Neuronal stem cell (in vitro differentiated cells): ENCODE measurements at regions not wholly inside any gene's neighbourhood (a gene's known extent, or its start where the extent isn't known, plus 50 kb on each side); places are given as distances from the start of the nearest gene placed in this dataset.

Source experiments
- DNase-seq: peaks from one replicate; pipeline ENCODE4 v3.0.0-alpha.2; 2013; ENCODE audit warnings: low spot score
- H2AFZ ChIP-seq: one replicate; pipeline ENCODE4 v1.6.1; 2013; ENCODE audit warnings: mild to moderate bottlenecking, low read length, inconsistent platforms
- H2AK5ac ChIP-seq: 2 replicates; pipeline ENCODE4 v1.6.1; 2013; ENCODE audit warnings: low read depth, mild to moderate bottlenecking, inconsistent platforms, low read length, moderate library complexity, mixed read lengths
- H2BK120ac ChIP-seq: 2 replicates; pipeline ENCODE4 v1.6.1; 2013; ENCODE audit warnings: low read depth, mild to moderate bottlenecking, inconsistent platforms, low read length, moderate library complexity, mixed read lengths
- H2BK12ac ChIP-seq: one replicate; pipeline ENCODE4 v1.6.1; 2013; ENCODE audit warnings: low read length, inconsistent platforms
- H2BK15ac ChIP-seq: 2 replicates; pipeline ENCODE4 v1.6.1; 2013; ENCODE audit warnings: mild to moderate bottlenecking, low read length, inconsistent platforms, mixed read lengths
- H2BK5ac ChIP-seq: one replicate; pipeline ENCODE4 v1.6.1; 2013; ENCODE audit warnings: inconsistent platforms, mild to moderate bottlenecking, low read length, moderate library complexity
- H3K14ac ChIP-seq: one replicate; pipeline ENCODE4 v1.6.1; 2013; ENCODE audit warnings: low read length, inconsistent platforms
- H3K18ac ChIP-seq: 2 replicates; pipeline ENCODE4 v1.6.1; 2013; ENCODE audit warnings: low read length, inconsistent platforms
- H3K23ac ChIP-seq: 2 replicates; pipeline ENCODE4 v1.6.1; 2013; ENCODE audit warnings: low read depth, mild to moderate bottlenecking, mixed read lengths, low read length, inconsistent platforms; ENCODE audit not compliant: poor library complexity
- H3K27ac ChIP-seq: replicated peaks from 3 replicates; pipeline ENCODE4 v1.5.1; 2013; ENCODE audit warnings: low read length, inconsistent platforms
- H3K27me3 ChIP-seq, 3 experiments: 2 replicates each; pipeline ENCODE4 v1.6.1; 2013; ENCODE audit warnings: low read length in 3 of 3, mild to moderate bottlenecking in 2 of 3, inconsistent platforms in 1 of 3, low read depth in 1 of 3, mixed read lengths in 1 of 3, moderate library complexity in 1 of 3; ENCODE audit not compliant: control insufficient read depth in 3 of 3, insufficient read depth in 3 of 3
- H3K36me3 ChIP-seq, 2 donors: replicated peaks in 1 of 2; 2 replicates each; pipeline ENCODE4 v1.6.1; 2013; ENCODE audit warnings: low read length in 2 of 2; ENCODE audit not compliant: control insufficient read depth in 2 of 2, insufficient read depth in 2 of 2
- H3K4ac ChIP-seq: 2 replicates; pipeline ENCODE4 v1.6.1; 2013; ENCODE audit warnings: inconsistent platforms, mild to moderate bottlenecking, low read length, moderate library complexity
- H3K4me1 ChIP-seq, 2 donors: 1 replicate in 1 of 2; 2 replicates in 1 of 2; pipeline ENCODE4 v1.6.1; 2013; ENCODE audit warnings: low read length in 2 of 2, low read depth in 1 of 2; ENCODE audit not compliant: control insufficient read depth in 2 of 2, insufficient read depth in 1 of 2
- H3K4me2 ChIP-seq: one replicate; pipeline ENCODE4 v1.6.1; 2013; ENCODE audit warnings: mild to moderate bottlenecking, low read length, inconsistent platforms; ENCODE audit not compliant: insufficient read depth, poor library complexity, severe bottlenecking
- H3K4me3 ChIP-seq, 2 donors: 2 replicates each; pipeline ENCODE4 v1.5.1; 2013; ENCODE audit warnings: low read length in 2 of 2, mild to moderate bottlenecking in 2 of 2, inconsistent platforms in 1 of 2, moderate library complexity in 1 of 2
- H3K79me1 ChIP-seq: one replicate; pipeline ENCODE4 v1.6.1; 2013; ENCODE audit warnings: low read depth, mild to moderate bottlenecking, inconsistent platforms, low read length, moderate library complexity
- H3K9ac ChIP-seq: one replicate; pipeline ENCODE4 v1.6.1; 2013; ENCODE audit warnings: mild to moderate bottlenecking, low read depth, low read length, inconsistent platforms; ENCODE audit not compliant: poor library complexity
- H3K9me3 ChIP-seq, 2 donors: replicated peaks in 1 of 2; 2 replicates each; pipeline versions ENCODE3 to v1.6.1; 2013; ENCODE audit warnings: low read length in 2 of 2, mild to moderate bottlenecking in 2 of 2, inconsistent platforms in 1 of 2, low read depth in 1 of 2, mixed read lengths in 1 of 2, moderate library complexity in 1 of 2; ENCODE audit not compliant: control insufficient read depth in 2 of 2, insufficient read depth in 1 of 2
- H4K8ac ChIP-seq: one replicate; pipeline ENCODE4 v1.6.1; 2013; ENCODE audit warnings: low read depth, mild to moderate bottlenecking, inconsistent platforms, low read length, moderate library complexity
- H4K91ac ChIP-seq: one replicate; pipeline ENCODE4 v1.6.1; 2013; ENCODE audit warnings: low read length, low read depth, mild to moderate bottlenecking, inconsistent platforms; ENCODE audit not compliant: poor library complexity
- WGBS, 2 donors: extraction: QIAGEN DNeasy Blood & Tissue Kit; methylation state at CpG; one replicate each; pipeline ENCODE4 v1.1.7; 2013; ENCODE audit warnings: missing lambda C conversion rate in 2 of 2, mixed read lengths in 1 of 2; ENCODE audit not compliant: insufficient read length in 2 of 2, insufficient replicate concordance in 1 of 2; ENCODE audit errors: extremely low coverage in 2 of 2; 5-methylcytosine and 5-hydroxymethylcytosine counted together

- no peaks in the 10 kb centered on the region for H3K36me3 ChIP-seq
- no peak overlapping the region for H2AFZ ChIP-seq
- no peak overlapping the region for H3K4me2 ChIP-seq
- H3K9me3 ChIP-seq, result no peaks in the 10 kb centered on the region
- H3K79me1 ChIP-seq, result no peaks in the 10 kb centered on the region
- WGBS, 2 donors, result no CpG with 5 or more reads among the region's 2 CpGs
- H2BK5ac ChIP-seq, result no peak overlapping the region
- no peak overlapping the region for H3K14ac ChIP-seq
- H3K23ac ChIP-seq, result no peak overlapping the region
- H3K27ac ChIP-seq, result no peak overlapping the region
- H2BK15ac ChIP-seq, result no peak overlapping the region
- no peak overlapping the region for H3K9ac ChIP-seq
- H2BK120ac ChIP-seq, result no peak overlapping the region
- H4K8ac ChIP-seq, result no peak overlapping the region
- H2AK5ac ChIP-seq, result no peak overlapping the region
- H3K18ac ChIP-seq, result no peak overlapping the region
- H3K4me3 ChIP-seq, result no peak overlapping the region
- H3K27me3 ChIP-seq, result no peaks in the 10 kb centered on the region
- H4K91ac ChIP-seq, result no peak overlapping the region
- DNase-seq, result no peak
- H3K4me1 ChIP-seq, result no peaks in the 10 kb centered on the region
- H2BK12ac ChIP-seq, result no peak overlapping the region
- H3K4ac ChIP-seq, result no peak overlapping the region
These were observed 1262.1 kb downstream of the NCAM2 start for GRCh38 chr21:22260274-22260673.

GRCh38 chr21:22263890-22264289 is 1265.7 kb downstream of the NCAM2 start:
- H3K9ac ChIP-seq, result no peak overlapping the region
- H3K4me2 ChIP-seq, result no peak overlapping the region
- no peak overlapping the region for H4K91ac ChIP-seq
- no peak overlapping the region for H2BK120ac ChIP-seq
- no peak overlapping the region for H3K27ac ChIP-seq
- H3K4ac ChIP-seq, result no peak overlapping the region
- no peaks in the 10 kb centered on the region for H3K9me3 ChIP-seq
- H2AK5ac ChIP-seq, result no peak overlapping the region
- no peak overlapping the region for H2BK12ac ChIP-seq
- H3K27me3 ChIP-seq, result no peaks in the 10 kb centered on the region
- H4K8ac ChIP-seq, result no peak overlapping the region
- WGBS, 2 donors, result 100% methylated on average over 1 of the region's 8 CpGs; no CpG with 5 or more reads in 1 of the 2 donors
- H2BK5ac ChIP-seq, result no peak overlapping the region
- H2AFZ ChIP-seq, result no peak overlapping the region
- no peaks in the 10 kb centered on the region for H3K4me1 ChIP-seq
- H3K4me3 ChIP-seq, result no peak overlapping the region
- no peaks in the 10 kb centered on the region for H3K79me1 ChIP-seq
- H2BK15ac ChIP-seq, result no peak overlapping the region
- no peak overlapping the region for H3K14ac ChIP-seq
- H3K23ac ChIP-seq, result no peak overlapping the region
- no peak for DNase-seq
- H3K18ac ChIP-seq, result no peak overlapping the region
- no peaks in the 10 kb centered on the region for H3K36me3 ChIP-seq

- H3K14ac ChIP-seq, result no peak overlapping the region
- no peak overlapping the region for H4K8ac ChIP-seq
- no peaks in the 10 kb centered on the region for H3K4me1 ChIP-seq
- no peaks in the 10 kb centered on the region for H3K79me1 ChIP-seq
- no peak overlapping the region for H3K4me2 ChIP-seq
- H4K91ac ChIP-seq, result no peak overlapping the region
- H2AK5ac ChIP-seq, result no peak overlapping the region
- no peak overlapping the region for H2BK12ac ChIP-seq
- no peak overlapping the region for H3K9ac ChIP-seq
- no peak overlapping the region for H3K23ac ChIP-seq
- no peaks in the 10 kb centered on the region for H3K36me3 ChIP-seq
- no peak overlapping the region for H3K4ac ChIP-seq
- no peak overlapping the region for H3K18ac ChIP-seq
- H2AFZ ChIP-seq, result no peak overlapping the region
- no peak overlapping the region for H3K27ac ChIP-seq
- H2BK15ac ChIP-seq, result no peak overlapping the region
- no peaks in the 10 kb centered on the region for H3K9me3 ChIP-seq
- no peak for DNase-seq
- H3K27me3 ChIP-seq, result no peaks in the 10 kb centered on the region
- no peak overlapping the region for H2BK5ac ChIP-seq
- H2BK120ac ChIP-seq, result no peak overlapping the region
- H3K4me3 ChIP-seq, result no peak overlapping the region
- no CpG with 5 or more reads among the region's 2 CpGs for WGBS, 2 donors
These were observed 1279.1 kb downstream of the NCAM2 start for GRCh38 chr21:22277341-22277740.

- no peak overlapping the region for H2BK12ac ChIP-seq
- no peak overlapping the region for H3K9ac ChIP-seq
- H2AFZ ChIP-seq, result no peak overlapping the region
- H3K4ac ChIP-seq, result no peak overlapping the region
- no peaks in the 10 kb centered on the region for H3K27me3 ChIP-seq
- H4K91ac ChIP-seq, result no peak overlapping the region
- no peaks in the 10 kb centered on the region for H3K9me3 ChIP-seq
- H3K4me1 ChIP-seq, result no peaks in the 10 kb centered on the region
- H3K79me1 ChIP-seq, result no peaks in the 10 kb centered on the region
- H2BK15ac ChIP-seq, result no peak overlapping the region
- no peak overlapping the region for H4K8ac ChIP-seq
- H3K23ac ChIP-seq, result no peak overlapping the region
- no peak for DNase-seq
- no peaks in the 10 kb centered on the region for H3K36me3 ChIP-seq
- no peak overlapping the region for H3K27ac ChIP-seq
- H3K4me3 ChIP-seq, result no peak overlapping the region
- H3K4me2 ChIP-seq, result no peak overlapping the region
- no peak overlapping the region for H2BK5ac ChIP-seq
- H3K14ac ChIP-seq, result no peak overlapping the region
- H2BK120ac ChIP-seq, result no peak overlapping the region
- no peak overlapping the region for H2AK5ac ChIP-seq
- WGBS, 2 donors, result no CpG with 5 or more reads among the region's 2 CpGs
- no peak overlapping the region for H3K18ac ChIP-seq
These were observed 1280.2 kb downstream of the NCAM2 start for GRCh38 chr21:22278366-22278765.
